ENCODE measurements at regions not wholly inside any gene's neighbourhood (a gene's known extent, or its start where the extent isn't known, plus 50 kb on each side); places are given as distances from the start of the nearest gene placed in this dataset.
"Not testable (repeated sequence)": the region's sequence is repeated elsewhere in the genome, so short reads cannot be mapped to it uniquely, and the experiment has no call there.

DNA sequence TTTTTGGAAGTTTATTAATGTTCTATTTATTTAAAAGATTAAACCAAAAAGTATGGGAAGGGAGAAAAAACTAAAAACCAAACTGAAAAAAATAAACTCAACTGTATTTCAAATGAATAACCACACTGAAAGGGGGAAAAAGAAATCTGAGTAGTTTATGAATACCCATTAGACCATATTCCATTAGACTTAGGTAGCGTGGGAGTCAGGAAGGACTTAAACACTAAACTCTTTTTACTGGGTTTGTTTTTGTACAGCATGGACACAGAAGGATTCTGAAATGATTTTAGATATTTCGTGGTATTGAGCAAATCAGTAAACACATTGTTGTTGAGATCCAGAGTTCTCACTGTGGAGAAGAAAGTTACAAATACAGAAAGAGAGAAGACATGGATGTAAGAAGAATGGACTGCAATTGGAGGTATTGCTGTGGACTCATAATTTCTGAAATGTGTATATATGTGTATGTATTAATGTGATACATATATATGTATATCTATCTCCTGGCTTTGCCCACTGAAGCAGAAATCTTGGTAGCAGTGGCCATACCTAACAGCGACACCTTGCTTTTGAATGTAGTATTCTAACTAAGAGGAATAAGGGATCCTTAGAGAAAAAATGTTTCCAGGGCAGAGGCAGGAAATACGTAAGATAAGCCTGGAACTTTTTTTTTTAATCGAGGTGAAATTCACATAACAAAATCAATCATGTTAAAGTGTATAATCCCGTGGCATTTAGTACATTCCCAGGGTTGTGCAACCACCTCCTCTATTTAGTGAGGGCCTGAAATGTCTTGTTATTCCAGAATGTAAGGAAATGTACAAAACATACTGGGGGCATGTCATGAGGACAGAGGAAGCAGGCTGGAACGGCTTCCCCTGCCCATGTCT lies 228.8 kb downstream of the SMARCA2 start:
- no peak for DNase-seq

- no peak for DNase-seq
Observed at GRCh38 chr9:2247340-2247739, 232.2 kb downstream of the SMARCA2 start.

- DNase-seq, result no peak
Observed at GRCh38 chr9:2248768-2249265, 233.7 kb downstream of the SMARCA2 start.

GRCh38 chr9:2253636-2254580 lies 238.8 kb downstream of the SMARCA2 start:
- no peak for DNase-seq

GRCh38 chr9:2255128-2255527 lies 240.0 kb downstream of the SMARCA2 start:
- DNase-seq, result no peak

DNA sequence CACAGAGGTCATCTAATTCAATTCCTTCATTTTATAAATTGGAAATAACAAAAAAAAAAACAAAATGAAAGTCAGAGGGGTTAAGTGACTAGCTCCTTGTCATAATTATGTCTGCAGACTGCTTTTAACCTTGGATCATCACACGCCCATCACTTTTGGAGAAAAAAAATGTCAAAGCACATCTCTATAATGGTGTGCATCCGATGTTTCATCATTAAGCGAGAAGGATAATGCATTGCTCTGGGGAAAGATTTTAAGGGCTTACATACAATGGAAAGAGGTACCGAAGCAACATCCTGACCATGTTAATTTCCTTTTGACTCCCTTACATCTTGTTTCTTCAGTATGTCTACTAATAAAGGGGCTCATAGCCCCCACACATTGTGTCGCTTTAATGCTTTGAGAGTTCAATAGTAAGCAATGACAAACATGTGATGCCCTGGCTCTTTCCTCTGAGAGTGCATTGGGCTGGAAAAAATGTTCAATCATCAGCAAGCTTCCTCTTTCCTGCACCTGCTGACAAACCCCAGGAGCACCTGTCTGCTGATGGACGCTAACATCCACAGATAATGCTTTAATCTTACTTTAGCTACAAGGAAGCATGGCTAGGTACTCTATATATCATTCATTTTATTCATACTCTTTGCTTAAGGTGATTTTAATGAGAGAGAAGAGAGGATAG lies 242.2 kb downstream of the SMARCA2 start:
- no peak for DNase-seq

- peak; percentile 70 for DNase-seq
Observed at GRCh38 chr9:2260417-2261306, 245.5 kb downstream of the SMARCA2 start.

DNA sequence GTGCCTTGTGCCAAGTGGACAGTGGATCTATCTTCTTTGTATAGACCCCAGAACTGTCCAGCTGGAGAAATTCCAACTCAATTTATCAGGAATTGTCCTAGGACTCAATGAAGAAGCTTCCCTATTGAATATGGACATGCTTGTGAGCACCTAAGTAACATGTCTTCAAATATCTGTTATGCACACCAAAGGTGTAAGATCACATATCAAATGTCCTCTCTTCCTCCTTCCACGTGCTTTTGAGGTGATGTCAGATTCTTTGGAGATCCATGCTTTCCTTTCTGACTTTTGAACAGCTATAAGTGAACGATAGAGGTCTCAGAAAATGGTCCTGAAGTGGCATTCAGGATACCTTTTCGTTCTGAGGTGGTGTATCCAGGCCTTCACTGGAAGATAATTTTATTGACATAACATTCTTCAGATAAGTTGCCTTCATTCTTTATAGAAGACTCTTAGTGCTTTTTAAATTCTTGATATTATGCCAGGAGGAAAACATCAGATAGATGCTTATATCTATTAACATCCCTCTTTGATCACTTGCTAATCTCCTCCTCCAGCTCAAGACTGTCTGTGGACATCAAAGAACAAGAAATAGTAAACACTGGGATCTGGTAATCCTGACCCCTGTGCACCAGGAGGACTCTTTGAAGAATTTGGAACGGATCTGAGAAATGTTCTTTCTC lies 246.4 kb downstream of the SMARCA2 start:
- DNase-seq, result no peak

DNA sequence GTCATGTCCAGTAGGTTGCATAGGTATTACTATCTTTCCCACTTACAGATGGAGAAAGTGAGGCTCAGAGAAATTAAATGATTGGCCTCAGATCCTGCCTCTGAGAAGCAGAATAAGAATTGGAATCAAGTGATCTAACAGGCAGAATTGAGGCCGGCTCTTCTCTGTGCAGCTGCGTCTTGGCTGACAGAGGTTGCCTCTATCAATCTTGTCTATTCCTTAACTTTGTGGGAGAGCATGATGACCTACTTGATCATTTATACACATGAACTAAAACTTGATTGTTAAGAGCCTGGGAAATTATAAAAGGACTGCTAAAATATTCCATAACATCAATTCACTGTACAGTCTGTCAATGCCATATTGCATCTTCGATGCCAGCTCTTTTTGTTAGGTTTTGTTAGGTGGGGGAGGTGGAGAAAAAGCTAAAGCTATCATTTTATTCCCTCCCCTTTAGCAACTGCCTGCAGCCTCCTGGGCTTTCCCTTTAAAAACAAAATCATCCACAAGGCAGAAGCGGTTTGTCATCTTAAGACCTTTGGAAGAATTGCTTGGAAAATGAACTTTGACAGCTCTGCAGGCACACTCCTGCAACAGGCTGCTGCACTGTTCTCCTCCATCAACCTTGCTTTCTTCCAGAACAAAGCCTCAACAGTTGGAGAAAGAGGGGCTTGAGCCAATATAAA lies 247.4 kb downstream of the SMARCA2 start:
- no peak for DNase-seq

DNA sequence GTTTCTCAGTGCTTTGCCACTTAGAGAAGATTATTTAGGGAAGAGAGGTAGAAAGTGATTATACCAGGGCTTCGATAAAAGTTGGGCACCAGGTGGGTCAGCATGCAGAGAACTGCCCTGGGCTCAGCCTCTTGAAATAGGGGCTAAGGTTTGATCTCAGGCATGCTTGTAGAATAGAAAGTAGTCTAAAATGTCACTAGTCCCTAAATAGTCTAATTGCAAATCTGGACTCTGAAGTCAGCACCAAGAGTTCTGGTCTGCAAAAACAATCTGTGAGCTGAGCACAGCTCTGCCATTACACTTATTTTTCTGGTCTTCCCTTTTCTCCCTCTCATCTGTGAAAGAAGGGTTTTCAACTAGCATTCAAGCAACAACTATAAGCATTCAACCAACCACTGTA lies 248.0 kb downstream of the SMARCA2 start:
- no peak for DNase-seq

DNA sequence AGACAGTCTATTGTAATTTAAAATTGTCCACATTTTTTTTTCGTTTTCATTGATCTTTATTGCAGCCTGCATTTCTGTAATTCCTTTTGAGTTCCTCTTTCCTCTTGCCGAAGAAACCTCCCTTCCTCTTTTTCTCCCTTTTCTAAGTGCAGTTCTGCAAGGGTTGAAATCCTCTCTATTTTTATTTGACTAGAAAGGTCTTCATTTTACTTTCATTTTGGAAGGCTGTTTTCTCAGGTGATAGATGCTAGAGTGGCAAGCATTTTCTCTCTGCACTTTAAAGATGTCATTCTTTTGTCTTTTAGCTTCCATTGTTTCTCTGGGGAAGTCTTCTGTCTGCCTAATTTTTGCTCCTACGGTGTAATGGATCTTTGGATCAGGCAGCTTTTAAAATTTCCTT lies 248.5 kb downstream of the SMARCA2 start:
- DNase-seq, result no peak

DNA sequence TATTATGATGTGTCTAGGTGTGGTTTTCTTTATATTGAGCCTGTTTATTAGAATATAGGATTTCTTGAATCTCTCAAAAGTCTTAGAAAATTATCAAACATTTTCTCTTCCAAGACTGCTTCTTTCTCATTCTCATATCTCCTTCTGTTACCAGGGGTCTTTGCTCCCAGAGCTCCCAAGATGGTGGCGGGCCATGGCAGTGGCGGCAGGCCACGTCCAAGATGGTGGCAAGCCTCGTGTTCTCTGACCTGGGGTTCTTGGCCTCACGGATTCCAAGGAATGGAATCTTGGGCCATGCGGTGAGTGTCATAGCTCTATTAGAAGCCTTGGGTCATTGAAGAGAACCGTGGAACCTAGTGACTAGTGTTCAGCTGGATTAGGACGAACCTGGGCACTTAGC lies 248.9 kb downstream of the SMARCA2 start:
- DNase-seq, result no peak

DNA sequence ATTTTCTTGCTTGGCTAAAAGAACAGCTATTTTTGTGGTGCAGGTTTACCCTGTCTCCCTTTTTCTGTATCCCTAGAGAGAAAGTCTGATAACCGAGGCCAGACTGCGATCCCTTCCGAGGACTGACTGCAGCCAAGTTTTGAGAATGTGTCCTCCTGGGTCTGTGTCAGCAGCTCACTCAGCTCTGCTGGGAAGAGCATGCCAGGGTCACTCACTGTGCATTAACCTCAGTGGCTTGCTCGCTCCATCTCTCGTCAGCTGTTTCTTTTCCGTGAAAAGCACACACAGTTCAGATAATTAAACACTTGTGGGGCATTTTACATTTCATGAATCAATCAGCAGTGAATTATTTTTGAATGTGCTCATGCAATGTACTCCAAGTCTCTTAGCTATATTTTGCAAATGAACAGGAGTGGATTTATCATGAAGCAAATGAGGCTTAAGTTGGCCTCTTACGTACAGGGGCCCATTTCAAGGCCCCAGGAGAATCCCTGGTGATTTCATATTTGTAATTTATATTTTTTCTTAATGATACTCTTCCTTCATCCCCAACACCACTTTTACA lies 252.1 kb downstream of the SMARCA2 start:
- peak; percentile 27 for DNase-seq

- no peak for DNase-seq
Observed at GRCh38 chr9:2269778-2270177, 254.6 kb downstream of the SMARCA2 start.

DNA sequence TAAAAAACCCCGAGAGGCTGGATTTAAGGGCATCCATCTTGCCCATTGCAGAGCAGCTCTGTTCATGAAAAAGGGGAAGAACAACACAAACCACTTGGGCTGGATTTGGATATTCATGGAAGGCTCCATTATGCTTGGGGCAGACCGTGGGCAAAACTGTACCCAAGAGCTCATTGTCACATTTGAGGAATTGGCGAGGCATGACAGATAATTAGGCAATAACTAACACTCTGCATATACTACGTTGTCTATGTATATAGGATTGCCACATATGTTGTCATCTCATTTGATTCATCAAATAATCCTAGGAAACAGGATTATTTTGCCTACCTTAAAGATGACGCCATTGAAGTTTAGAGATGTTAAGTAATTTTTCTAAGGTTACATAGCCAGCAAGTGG lies 255.4 kb downstream of the SMARCA2 start:
- no peak for DNase-seq

DNA sequence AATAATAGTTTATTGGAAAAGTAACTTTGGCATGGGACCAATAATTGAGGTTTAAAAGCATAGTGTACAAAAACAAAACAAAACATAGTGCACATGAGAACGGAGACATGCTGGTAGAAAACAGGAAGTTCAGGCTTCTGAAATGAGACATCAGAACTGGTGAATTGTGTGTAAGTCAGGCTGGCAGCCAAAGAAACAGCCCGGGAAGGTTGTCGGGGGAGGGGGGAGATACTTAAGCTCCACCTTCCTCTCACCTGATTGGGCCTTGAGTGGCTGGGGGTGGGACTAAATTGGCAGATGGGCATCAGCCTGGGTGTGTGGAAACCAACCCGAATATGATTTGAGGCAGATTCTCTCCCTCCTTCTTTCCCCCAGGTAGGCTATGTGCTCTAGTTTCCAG lies 256.3 kb downstream of the SMARCA2 start:
- no peak for DNase-seq

GRCh38 chr9:2274762-2275161 lies 259.6 kb downstream of the SMARCA2 start:
- DNase-seq, result no peak

DNA sequence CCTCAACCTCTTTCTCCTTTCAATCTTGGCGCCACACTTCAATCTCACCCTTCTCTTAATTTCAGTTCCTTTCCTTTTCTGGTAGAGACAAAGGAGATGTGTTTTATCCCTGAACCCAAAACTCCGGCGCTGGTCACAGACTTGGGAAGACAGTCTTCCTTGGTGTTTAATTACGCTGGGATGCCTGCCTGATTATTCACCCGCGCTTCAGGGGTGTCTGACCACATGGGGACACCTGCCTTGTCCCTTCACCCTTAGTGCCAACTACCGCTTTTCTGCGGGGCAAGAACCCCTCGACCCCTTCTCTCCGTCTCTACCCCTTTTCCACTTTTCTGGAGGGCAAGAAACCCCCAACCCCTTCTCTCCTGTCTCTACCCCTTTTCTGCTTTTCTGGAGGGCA lies 261.1 kb downstream of the SMARCA2 start:
- no peak for DNase-seq

GRCh38 chr9:2277133-2277532 lies 262.0 kb downstream of the SMARCA2 start:
- not testable (repeated sequence) for DNase-seq

DNA sequence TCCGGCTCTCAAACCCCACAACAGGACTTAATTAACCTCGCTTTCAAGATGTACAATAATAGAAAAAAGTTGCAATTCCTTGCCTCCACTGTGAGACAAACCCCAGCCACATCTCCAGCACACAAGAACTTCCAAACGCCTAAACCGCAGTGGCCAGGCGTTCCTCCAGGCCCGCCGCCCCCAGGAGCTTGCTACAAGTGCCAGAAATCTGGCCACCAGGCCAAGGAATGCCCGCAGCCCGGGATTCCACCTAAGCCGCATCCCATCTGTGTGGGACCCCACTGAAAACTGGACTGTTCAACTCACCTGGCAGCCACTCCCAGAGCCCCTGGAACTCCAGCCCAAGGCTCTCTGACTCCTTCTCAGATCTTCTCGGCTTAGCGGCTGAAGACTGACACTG lies 262.5 kb downstream of the SMARCA2 start:
- DNase-seq, result not testable (repeated sequence)
